ENCODE measurements at regions not wholly inside any gene's neighbourhood (a gene's known extent, or its start where the extent isn't known, plus 50 kb on each side); places are given as distances from the start of the nearest gene placed in this dataset.
"Not testable (repeated sequence)": the region's sequence is repeated elsewhere in the genome, so short reads cannot be mapped to it uniquely, and the experiment has no call there.

- Histone ChIP-seq H3K36me3 (ENCODE audit: low read depth) (no peaks in the 10 kb centered on the region), H3K27me3 (ENCODE audit: insufficient read depth, poor library complexity, severe bottlenecking) (no peaks in the 10 kb centered on the region), H3K4me3 (ENCODE audit: severe bottlenecking) (no peak overlapping the region), H3K27ac (ENCODE audit: poor library complexity, severe bottlenecking) (no peak overlapping the region), H3K4me1 (ENCODE audit: insufficient read depth, poor library complexity, severe bottlenecking) (no peaks in the 10 kb centered on the region), H3K9me3 (ENCODE audit: severe bottlenecking) (no peaks in the 10 kb centered on the region)
- no peak for TF ChIP-seq CTCF (IDR thresholded peaks at IDR 0.05; ENCODE audit: poor library complexity, severe bottlenecking)
- DNase-seq (ENCODE audit: low spot score) (no peak), ATAC-seq (ENCODE audit: low read depth) (peak; percentile 65; the same call in 2 of the 3 replicates)
Measured at GRCh38 chr13:73816702-73817101, 317.5 kb downstream of the KLF12 start.

- no peak for ATAC-seq (ENCODE audit: low read depth)
- no peaks in the 10 kb centered on the region for H3K27me3 ChIP-seq (ENCODE audit: insufficient read depth, poor library complexity, severe bottlenecking)
- H3K4me1 ChIP-seq (ENCODE audit: insufficient read depth, poor library complexity, severe bottlenecking): no peaks in the 10 kb centered on the region
- no peaks in the 10 kb centered on the region for H3K36me3 ChIP-seq (ENCODE audit: low read depth)
- H3K9me3 ChIP-seq (ENCODE audit: severe bottlenecking): no peaks in the 10 kb centered on the region
- DNase-seq (ENCODE audit: low spot score): no peak
- no peak overlapping the region for H3K27ac ChIP-seq (ENCODE audit: poor library complexity, severe bottlenecking)
- H3K4me3 ChIP-seq (ENCODE audit: severe bottlenecking): no peak overlapping the region
- TF ChIP-seq CTCF (IDR thresholded peaks at IDR 0.05; ENCODE audit: poor library complexity, severe bottlenecking): no peak
Measured at GRCh38 chr13:73815796-73816195, 318.4 kb downstream of the KLF12 start.

- no peak overlapping the region for H3K4me3 ChIP-seq (ENCODE audit: severe bottlenecking)
- H3K9me3 ChIP-seq (ENCODE audit: severe bottlenecking): no peaks in the 10 kb centered on the region
- no peak overlapping the region for H3K27ac ChIP-seq (ENCODE audit: poor library complexity, severe bottlenecking)
- no peak for ATAC-seq (ENCODE audit: low read depth)
- H3K4me1 ChIP-seq (ENCODE audit: insufficient read depth, poor library complexity, severe bottlenecking): peaks cover 4% of the 10 kb centered on the region
- DNase-seq (ENCODE audit: low spot score): no peak
- H3K27me3 ChIP-seq (ENCODE audit: insufficient read depth, poor library complexity, severe bottlenecking): no peaks in the 10 kb centered on the region
- TF ChIP-seq CTCF (IDR thresholded peaks at IDR 0.05; ENCODE audit: poor library complexity, severe bottlenecking): no peak
- no peaks in the 10 kb centered on the region for H3K36me3 ChIP-seq (ENCODE audit: low read depth)
Measured at GRCh38 chr13:73810647-73811046, 323.6 kb downstream of the KLF12 start.

GRCh38 chr13:73809561-73809960 is 324.6 kb downstream of the KLF12 start:
- DNase-seq (ENCODE audit: low spot score) (no peak), ATAC-seq (ENCODE audit: low read depth) (peak; percentile 84)
- Histone ChIP-seq H3K36me3 (ENCODE audit: low read depth) (no peaks in the 10 kb centered on the region), H3K4me3 (ENCODE audit: severe bottlenecking) (no peak overlapping the region), H3K9me3 (ENCODE audit: severe bottlenecking) (no peaks in the 10 kb centered on the region), H3K27ac (ENCODE audit: poor library complexity, severe bottlenecking) (no peak overlapping the region), H3K4me1 (ENCODE audit: insufficient read depth, poor library complexity, severe bottlenecking) (peaks cover 4% of the 10 kb centered on the region), H3K27me3 (ENCODE audit: insufficient read depth, poor library complexity, severe bottlenecking) (no peaks in the 10 kb centered on the region)
- TF ChIP-seq CTCF (IDR thresholded peaks at IDR 0.05; ENCODE audit: poor library complexity, severe bottlenecking): no peak

GRCh38 chr13:73808318-73808717 is 325.9 kb downstream of the KLF12 start:
- ATAC-seq (ENCODE audit: low read depth) (no peak), DNase-seq (ENCODE audit: low spot score) (no peak)
- Histone ChIP-seq H3K27me3 (ENCODE audit: insufficient read depth, poor library complexity, severe bottlenecking) (no peaks in the 10 kb centered on the region), H3K9me3 (ENCODE audit: severe bottlenecking) (no peaks in the 10 kb centered on the region), H3K27ac (ENCODE audit: poor library complexity, severe bottlenecking) (no peak overlapping the region), H3K36me3 (ENCODE audit: low read depth) (no peaks in the 10 kb centered on the region), H3K4me1 (ENCODE audit: insufficient read depth, poor library complexity, severe bottlenecking) (peaks cover 4% of the 10 kb centered on the region), H3K4me3 (ENCODE audit: severe bottlenecking) (no peak overlapping the region)
- TF ChIP-seq CTCF (IDR thresholded peaks at IDR 0.05; ENCODE audit: poor library complexity, severe bottlenecking): no peak

- ATAC-seq (ENCODE audit: low read depth): not testable (repeated sequence)
Measured at GRCh38 chr13:73805326-73805958, 328.8 kb downstream of the KLF12 start.

More at GRCh38 chr13:73805326-73805958, 328.8 kb downstream of the KLF12 start:
- H3K36me3 ChIP-seq (ENCODE audit: low read depth); H3K4me1 ChIP-seq (ENCODE audit: insufficient read depth, poor library complexity, severe bottlenecking); H3K27me3 ChIP-seq (ENCODE audit: insufficient read depth, poor library complexity, severe bottlenecking); H3K27ac ChIP-seq (ENCODE audit: poor library complexity, severe bottlenecking); H3K9me3 ChIP-seq (ENCODE audit: severe bottlenecking); DNase-seq (ENCODE audit: low spot score); H3K4me3 ChIP-seq (ENCODE audit: severe bottlenecking): not testable (repeated sequence)
